ENCODE measurements at regions not wholly inside any gene's neighbourhood (a gene's known extent, or its start where the extent isn't known, plus 50 kb on each side); places are given as distances from the start of the nearest gene placed in this dataset.
"Not testable (repeated sequence)": the region's sequence is repeated elsewhere in the genome, so short reads cannot be mapped to it uniquely, and the experiment has no call there.

GRCh38 chr14:86310148-86310547, 780.2 kb downstream of the FLRT2 start:
- no peak for DNase-seq

GRCh38 chr14:86305058-86305457, 775.1 kb downstream of the FLRT2 start:
- DNase-seq: no peak

DNA sequence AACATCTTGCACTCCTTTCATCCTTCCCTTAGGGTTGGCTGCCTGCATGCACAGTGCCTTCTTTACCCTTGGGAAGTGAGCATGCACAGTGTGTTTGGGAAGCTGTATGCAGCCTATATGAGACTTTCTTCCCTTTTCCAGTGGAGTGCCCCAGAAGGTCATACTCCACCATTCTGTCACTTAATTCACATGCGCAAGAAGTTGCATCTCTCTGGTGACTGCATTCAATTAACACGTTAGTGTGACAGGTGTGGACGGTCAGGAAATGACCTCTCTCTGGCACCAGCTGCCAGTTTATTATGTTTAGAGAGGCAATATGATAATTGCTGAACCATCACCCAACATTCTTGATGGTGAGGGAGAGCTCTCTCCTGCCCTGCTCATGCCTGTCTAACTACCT, 770.0 kb downstream of the FLRT2 start:
- DNase-seq: no peak

DNA sequence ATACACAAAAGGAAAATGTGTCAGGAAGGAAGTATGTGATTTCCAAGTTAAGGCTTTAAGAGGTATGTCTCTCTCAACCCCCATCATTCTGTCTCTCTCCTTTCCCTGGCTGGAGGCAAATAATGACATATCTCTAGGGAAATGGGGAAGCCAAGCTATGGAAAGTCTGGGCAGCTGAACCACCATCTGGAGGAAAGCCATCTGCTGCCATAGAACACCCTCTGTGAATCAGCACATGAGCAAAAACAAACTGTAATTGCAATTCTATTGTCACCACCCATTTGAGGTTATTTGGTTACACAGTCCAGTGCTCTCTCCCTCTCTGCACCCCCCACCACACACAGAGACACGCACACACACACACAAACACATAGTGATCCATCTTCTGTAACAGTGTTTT, 766.2 kb downstream of the FLRT2 start:
- DNase-seq: peak; percentile 46

GRCh38 chr14:86288336-86288735, 758.4 kb downstream of the FLRT2 start:
- no peak for DNase-seq

DNA sequence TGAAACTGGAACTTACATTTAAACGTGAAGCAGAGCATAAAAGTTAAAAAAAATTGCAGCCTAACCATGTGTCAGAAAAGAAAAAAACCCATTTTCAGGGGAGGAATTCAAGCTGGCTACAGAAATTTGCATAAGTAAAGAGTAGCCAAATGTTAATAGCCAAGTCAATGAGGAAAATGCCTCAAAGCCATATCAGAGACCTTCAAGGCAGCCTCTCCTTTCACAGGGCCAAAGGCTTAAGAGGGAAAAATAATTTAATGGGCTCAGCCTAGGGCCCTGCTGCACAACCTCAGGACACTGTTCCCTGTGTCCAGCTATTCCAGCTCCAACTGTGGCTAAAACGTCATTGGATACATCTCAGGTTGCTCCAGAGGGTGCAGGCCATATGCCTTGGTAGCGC, 749.5 kb downstream of the FLRT2 start:
- no peak for DNase-seq

- DNase-seq: no peak
Observed at GRCh38 chr14:86257973-86258372, 728.0 kb downstream of the FLRT2 start.

DNA sequence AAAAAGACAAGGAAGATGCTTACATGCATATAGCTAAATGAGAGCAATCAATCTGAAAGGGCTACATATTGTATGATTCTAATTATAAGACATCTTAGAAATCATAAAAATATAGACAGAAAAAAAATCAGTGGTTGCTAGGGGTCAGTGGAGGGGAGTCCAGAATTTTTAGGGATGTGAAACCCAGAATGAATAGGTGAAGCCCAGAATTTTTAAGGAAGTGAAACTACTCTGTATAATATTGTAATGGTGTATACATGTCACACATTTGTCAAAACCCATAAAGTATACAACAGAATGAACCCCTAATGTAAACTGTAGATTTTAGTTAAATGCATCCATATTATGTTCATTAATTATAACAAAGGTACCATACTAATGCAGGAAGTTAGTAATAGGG, 713.2 kb downstream of the FLRT2 start:
- DNase-seq: no peak

GRCh38 chr14:86237733-86238132, 707.8 kb downstream of the FLRT2 start:
- no peak for DNase-seq

DNA sequence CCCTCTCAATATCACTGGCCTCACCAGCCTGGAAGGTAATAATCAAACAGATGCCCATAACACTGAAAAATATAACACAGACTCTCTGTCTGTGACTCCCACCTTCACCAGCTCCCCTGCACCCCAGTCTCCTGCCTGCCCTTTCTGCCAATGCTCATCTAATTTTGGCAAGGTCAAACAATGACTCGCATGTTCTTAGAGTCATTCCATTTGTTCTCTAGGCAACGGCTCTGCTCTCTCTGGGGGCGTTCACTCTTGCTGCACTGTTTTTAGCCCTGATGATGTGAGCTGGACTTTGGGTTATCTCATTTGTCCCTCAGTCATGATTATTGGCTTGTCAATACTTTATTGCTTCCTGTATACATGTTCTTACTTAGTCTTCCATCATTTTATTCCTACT, 691.8 kb downstream of the FLRT2 start:
- no peak for DNase-seq

- DNase-seq: no peak
Observed at GRCh38 chr14:86221000-86221399, 691.1 kb downstream of the FLRT2 start.

- DNase-seq: no peak
Observed at GRCh38 chr14:86217523-86217922, 687.6 kb downstream of the FLRT2 start.

- no peak for DNase-seq
Observed at GRCh38 chr14:86203843-86204242, 673.9 kb downstream of the FLRT2 start.

DNA sequence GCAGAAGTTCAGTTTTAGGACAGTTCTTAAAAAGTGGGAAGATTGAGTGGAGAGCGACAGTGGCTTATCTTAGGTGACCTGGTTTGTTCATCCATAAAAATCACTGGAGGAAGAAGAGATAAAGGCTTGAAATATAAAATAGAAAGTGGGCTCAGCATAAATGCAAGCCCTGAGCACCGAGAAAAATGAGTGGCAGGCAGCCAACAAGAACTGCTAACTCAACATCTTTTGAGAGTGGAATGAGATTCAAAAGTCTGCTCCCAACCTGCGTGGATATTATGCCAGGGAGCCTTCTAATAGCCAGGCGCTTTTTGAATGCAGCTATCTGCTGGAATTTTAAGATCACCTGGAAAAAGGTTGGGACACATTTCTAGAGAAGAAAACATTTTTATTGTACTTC, 666.5 kb downstream of the FLRT2 start:
- no peak for DNase-seq

- no peak for DNase-seq
Observed at GRCh38 chr14:86193756-86194155, 663.8 kb downstream of the FLRT2 start.

GRCh38 chr14:86179980-86180379, 650.0 kb downstream of the FLRT2 start:
- DNase-seq: no peak

DNA sequence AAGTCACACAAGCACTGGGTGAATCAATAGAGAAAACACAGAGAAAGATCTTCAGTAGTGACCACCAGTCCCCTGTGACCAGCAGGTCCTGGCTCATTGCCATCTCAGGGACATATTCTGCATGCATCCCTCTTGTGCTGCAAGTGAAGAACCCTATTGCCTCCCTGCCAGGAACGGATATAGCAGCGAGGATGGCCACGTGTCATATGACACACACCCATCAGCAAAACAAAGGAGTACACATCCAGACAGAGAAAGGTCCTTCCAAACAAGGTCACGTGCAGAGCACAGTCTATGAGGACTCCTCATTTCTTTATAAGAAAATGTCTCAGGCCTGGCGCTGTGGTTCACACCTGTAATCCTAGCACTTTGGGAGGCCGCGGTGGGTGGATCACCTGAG, 638.4 kb downstream of the FLRT2 start:
- DNase-seq: no peak

- no peak for DNase-seq
Observed at GRCh38 chr14:86166541-86166940, 636.6 kb downstream of the FLRT2 start.

- DNase-seq: no peak
Observed at GRCh38 chr14:86153480-86153879, 623.5 kb downstream of the FLRT2 start.

DNA sequence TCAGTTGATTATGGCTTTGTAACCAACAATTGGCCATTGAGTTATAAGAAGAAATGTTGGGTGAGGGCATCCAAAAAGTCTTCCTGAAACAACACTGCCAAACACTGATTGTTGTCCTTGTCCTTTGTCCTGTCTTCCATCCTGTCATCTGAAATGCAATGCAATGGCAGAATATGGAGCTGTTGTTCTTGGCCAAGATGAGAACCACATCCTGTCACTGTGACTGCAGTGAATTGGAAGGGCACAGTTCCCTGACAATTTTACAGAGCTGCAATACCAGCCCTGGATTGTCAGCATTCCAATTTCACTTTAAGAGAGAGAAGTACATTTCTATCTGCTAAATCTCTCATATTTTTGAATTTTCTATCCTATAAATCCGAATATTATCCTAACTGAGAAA, 613.3 kb downstream of the FLRT2 start:
- DNase-seq: no peak

GRCh38 chr14:86141966-86142365, 612.0 kb downstream of the FLRT2 start:
- DNase-seq: no peak

- no peak for DNase-seq
Observed at GRCh38 chr14:86129426-86129825, 599.5 kb downstream of the FLRT2 start.

DNA sequence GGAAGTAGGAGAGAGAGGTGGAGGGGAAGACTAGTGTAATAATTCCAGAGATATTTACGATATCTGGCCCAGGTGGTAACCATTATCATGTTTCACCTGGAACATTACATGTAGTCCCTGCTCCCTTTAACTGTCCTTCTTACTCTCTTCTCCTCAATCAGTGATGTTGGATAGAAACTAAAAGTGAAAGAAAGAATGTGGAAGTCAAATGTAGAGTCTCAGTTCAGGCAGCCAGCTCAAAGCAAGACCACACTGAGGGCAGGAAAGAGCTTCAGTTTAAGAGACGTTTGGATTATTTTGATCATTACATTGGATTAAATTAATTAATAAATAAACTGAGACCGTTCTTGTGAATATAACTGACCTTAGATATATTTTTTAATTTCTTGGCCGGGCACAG, 594.4 kb downstream of the FLRT2 start:
- no peak for DNase-seq

DNA sequence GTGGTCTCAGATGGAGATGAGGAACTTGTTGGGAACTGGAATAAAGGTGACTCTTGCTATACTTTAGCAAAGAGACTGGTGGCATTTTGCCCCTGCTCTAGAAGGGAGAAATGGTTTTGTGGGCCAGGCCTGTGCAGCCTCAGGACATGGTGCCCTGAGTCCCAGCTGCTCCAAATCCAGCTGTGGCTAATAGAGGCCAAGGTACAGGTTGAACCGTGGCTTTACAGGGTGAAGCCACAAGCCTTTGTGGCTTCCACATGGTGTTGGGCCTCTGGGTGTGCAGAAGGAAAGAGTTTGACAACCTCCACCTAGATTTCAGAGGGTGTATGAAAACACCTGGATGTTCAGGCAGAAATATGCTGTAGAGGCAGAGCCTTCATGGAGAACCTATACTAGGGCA, 586.0 kb downstream of the FLRT2 start:
- DNase-seq: no peak

- DNase-seq: not testable (repeated sequence)
Observed at GRCh38 chr14:86110871-86111270, 580.9 kb downstream of the FLRT2 start.

DNA sequence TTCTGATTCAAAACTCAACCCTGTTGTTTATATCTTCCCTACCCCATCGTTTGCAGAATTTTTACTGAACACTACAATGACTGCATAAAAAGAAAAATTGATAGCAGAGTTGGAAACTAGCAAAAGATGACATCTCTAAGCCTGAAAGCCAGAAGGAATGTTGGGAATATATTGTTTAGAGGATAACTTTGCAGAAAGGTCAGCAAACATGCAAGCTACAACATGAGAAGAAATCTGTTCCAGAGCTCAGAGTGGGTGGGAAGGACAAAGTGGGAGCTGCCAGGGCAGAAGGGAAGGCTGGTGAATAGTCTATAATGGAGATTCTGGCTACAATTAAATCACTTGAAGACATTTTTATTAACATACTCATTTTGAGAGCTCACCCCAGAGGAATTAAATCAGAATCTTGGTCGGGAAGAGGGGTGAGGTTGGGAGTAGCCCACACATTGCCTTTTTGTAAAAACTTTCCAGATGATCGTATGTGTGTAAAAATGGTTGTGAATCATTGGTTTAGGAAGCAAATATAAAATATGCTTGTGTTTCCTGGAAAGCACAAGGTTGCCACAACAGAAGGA, 574.8 kb downstream of the FLRT2 start:
- DNase-seq: no peak
